WERI-Rb-1 (cell line): ENCODE measurements at regions not wholly inside any gene's neighbourhood (a gene's known extent, or its start where the extent isn't known, plus 50 kb on each side); places are given as distances from the start of the nearest gene placed in this dataset.

ENCODE experiments used
- DNase-seq: peaks from one replicate; pipeline ENCODE4 v3.0.0-alpha.2; 2020
- H3K27ac ChIP-seq: fragments of 250-450 bp; sonication (Bioruptor Pico); 2 replicates; pipeline ENCODE4 v1.5.1; 2020; ENCODE audit warnings: mild to moderate bottlenecking, moderate library complexity
- H3K27me3 ChIP-seq: fragments of 250-450 bp; sonication (Bioruptor Pico); 2 replicates; pipeline ENCODE4 v1.5.1; 2021; ENCODE audit warnings: mild to moderate bottlenecking, low read depth, moderate library complexity; ENCODE audit not compliant: insufficient read depth, severe bottlenecking
- H3K36me3 ChIP-seq: fragments of 250-450 bp; sonication (Bioruptor Pico); 2 replicates; pipeline ENCODE4 v1.5.1; 2020; ENCODE audit warnings: mild to moderate bottlenecking, moderate library complexity
- H3K4me3 ChIP-seq: 2 replicates; pipeline ENCODE4 v1.5.1; 2011; ENCODE audit warnings: low read depth, mild to moderate bottlenecking, control low read depth, low read length
- H3K9me3 ChIP-seq: fragments of 250-450 bp; sonication (Bioruptor Pico); 2 replicates; pipeline ENCODE4 v1.5.1; 2021; ENCODE audit warnings: mild to moderate bottlenecking, moderate library complexity; ENCODE audit not compliant: severe bottlenecking
- CTCF ChIP-seq: IDR thresholded peaks from 2 replicates; pipeline ENCODE4 v1.5.1; 2011; ENCODE audit warnings: low read depth, mild to moderate bottlenecking, control low read depth, inconsistent platforms, low read length

GRCh38 chrX:43165343-43165920 lies 387.5 kb upstream of the PPP1R2C start:
- no peak overlapping the region for H3K27ac ChIP-seq
- H3K36me3 ChIP-seq, result no peaks in the 10 kb centered on the region
- H3K27me3 ChIP-seq, result no peaks in the 10 kb centered on the region
- DNase-seq, result no peak
- no peak overlapping the region for H3K4me3 ChIP-seq
- TF ChIP-seq CTCF, result no peak
- H3K9me3 ChIP-seq, result no peaks in the 10 kb centered on the region

GRCh38 chrX:43166874-43167273 lies 388.9 kb upstream of the PPP1R2C start:
- Histone ChIP-seq H3K27me3 (no peaks in the 10 kb centered on the region), H3K9me3 (no peaks in the 10 kb centered on the region), H3K4me3 (no peak overlapping the region), H3K27ac (no peak overlapping the region), H3K36me3 (no peaks in the 10 kb centered on the region)
- no peak for DNase-seq
- TF ChIP-seq CTCF, result no peak

GRCh38 chrX:43175434-43175833 lies 397.5 kb upstream of the PPP1R2C start:
- Histone ChIP-seq H3K27ac (no peak overlapping the region), H3K9me3 (no peaks in the 10 kb centered on the region), H3K36me3 (no peaks in the 10 kb centered on the region), H3K4me3 (no peak overlapping the region), H3K27me3 (no peaks in the 10 kb centered on the region)
- DNase-seq, result no peak
- TF ChIP-seq CTCF, result no peak

- DNase-seq, result peak; percentile 10
Measured at GRCh38 chrX:43176686-43177085, 398.7 kb upstream of the PPP1R2C start.

GRCh38 chrX:43188296-43188695 lies 410.3 kb upstream of the PPP1R2C start:
- no peak for DNase-seq
- Histone ChIP-seq H3K9me3 (no peaks in the 10 kb centered on the region), H3K27ac (no peak overlapping the region), H3K36me3 (no peaks in the 10 kb centered on the region), H3K4me3 (no peak overlapping the region), H3K27me3 (peaks cover 2% of the 10 kb centered on the region)
- TF ChIP-seq CTCF, result no peak

More at GRCh38 chrX:43176686-43177085, 398.7 kb upstream of the PPP1R2C start:
- no peak for TF ChIP-seq CTCF
- Histone ChIP-seq H3K27me3 (no peaks in the 10 kb centered on the region), H3K9me3 (no peaks in the 10 kb centered on the region), H3K4me3 (no peak overlapping the region), H3K27ac (no peak overlapping the region), H3K36me3 (no peaks in the 10 kb centered on the region)

- Histone ChIP-seq H3K27me3 (no peaks in the 10 kb centered on the region), H3K9me3 (no peaks in the 10 kb centered on the region), H3K27ac (no peak overlapping the region), H3K36me3 (no peaks in the 10 kb centered on the region), H3K4me3 (no peak overlapping the region)
- TF ChIP-seq CTCF, result no peak
- no peak for DNase-seq
Measured at GRCh38 chrX:43211570-43211969, 433.6 kb upstream of the PPP1R2C start.
